GM19455 (cell line): ENCODE measurements at regions not wholly inside any gene's neighbourhood (a gene's known extent, or its start where the extent isn't known, plus 50 kb on each side); places are given as distances from the start of the nearest gene placed in this dataset.

Experiments
- ATAC-seq: cut with Tn5 transposase; IDR thresholded peaks from one replicate; pipeline ENCODE4 v1.9.1; 2021; ENCODE audit not compliant: unreplicated experiment

DNA sequence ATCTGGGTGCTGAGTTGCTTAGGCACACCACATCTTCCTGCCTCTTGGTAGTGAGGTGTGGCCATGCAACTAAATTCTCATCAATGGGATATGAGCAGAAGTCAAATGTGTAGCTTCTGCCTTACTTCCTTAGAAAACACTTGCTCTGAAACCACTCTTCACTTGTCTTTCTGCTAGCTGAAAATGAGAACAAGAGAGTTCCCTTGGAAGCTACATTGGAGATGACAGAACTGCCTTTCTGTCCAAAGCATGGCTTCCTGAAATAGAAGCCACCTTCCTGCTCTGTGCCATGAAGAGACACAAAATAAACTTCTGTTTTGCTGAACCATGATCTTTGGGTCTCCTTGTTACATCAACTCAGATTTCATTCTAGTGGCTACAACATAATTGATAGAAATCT lies 659.9 kb downstream of the IRS1 start:
- ATAC-seq = no peak

DNA sequence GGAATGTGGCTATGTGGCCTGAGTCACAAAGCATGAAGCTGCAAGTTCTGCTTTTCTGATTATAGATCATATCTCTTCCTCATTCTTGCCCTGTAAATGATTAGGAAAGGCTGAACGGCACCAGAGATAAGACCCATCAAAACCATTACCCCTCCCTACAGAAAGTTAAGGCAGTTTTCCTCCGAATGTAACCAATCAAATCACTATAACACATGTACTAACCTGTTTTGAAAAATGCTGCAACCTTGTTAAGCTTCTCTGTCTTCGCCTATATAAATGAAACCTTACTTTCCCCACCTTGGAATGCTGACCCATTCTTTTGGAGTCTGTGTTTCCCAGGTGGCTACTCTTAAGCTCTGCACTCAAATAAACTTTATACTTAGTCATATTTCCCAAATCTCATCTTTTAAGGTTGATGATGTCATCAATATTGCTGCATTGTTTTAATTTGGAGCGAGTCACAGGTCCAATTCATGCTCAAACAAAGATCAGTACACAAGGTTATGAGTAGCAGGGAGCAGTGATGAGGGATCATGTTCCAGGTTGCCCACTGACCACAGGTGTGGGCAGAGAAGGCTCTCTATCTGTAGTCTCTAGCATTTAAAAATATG lies 662.3 kb downstream of the IRS1 start:
- ATAC-seq = no peak

GRCh38 chr2:226136739-226137138 lies 662.9 kb downstream of the IRS1 start:
- no peak for ATAC-seq

- no peak for ATAC-seq
Observed at GRCh38 chr2:226135861-226136548, 663.6 kb downstream of the IRS1 start.

DNA sequence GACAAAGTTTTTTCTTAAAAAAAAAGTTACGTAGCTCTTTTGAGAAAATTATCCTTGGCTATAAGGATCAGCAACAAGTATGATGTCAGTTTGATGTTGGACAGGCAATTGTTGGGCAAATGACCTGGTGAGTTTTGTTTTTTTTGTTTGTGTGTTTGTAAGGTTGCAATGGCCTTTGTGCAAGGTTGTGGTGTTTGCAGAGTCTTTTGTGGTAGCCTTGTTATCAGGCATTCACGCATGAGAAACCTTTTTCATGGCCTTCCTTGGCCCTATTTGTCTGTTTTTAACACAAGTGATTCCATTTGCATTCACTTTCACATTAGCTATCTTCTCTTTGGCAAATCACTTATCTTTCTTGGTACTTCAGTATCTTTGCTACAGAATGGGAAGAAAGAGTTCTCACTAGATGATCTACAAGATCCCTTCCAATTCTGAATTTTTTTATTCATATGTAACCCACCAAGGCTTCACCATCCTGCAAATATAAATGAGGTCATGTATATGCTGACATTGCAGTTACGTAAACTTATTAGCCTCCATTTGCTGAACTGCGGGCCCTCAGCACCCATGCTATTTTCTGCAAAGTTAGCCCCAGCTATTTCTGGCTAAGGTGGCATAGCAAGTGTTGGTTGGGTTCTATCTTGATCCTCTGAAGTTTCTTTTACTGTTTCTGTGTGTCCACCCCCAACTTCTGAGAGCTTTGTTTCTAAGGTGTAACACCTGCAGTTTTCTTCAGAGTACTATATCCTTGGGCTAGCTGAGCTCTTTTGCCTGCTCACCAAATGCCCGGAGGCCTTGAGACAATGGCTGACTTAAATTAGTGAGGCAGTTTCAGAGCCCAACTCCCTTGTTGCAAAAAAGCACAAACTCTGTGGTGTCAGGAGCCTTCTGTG lies 667.1 kb downstream of the IRS1 start:
- no peak for ATAC-seq

DNA sequence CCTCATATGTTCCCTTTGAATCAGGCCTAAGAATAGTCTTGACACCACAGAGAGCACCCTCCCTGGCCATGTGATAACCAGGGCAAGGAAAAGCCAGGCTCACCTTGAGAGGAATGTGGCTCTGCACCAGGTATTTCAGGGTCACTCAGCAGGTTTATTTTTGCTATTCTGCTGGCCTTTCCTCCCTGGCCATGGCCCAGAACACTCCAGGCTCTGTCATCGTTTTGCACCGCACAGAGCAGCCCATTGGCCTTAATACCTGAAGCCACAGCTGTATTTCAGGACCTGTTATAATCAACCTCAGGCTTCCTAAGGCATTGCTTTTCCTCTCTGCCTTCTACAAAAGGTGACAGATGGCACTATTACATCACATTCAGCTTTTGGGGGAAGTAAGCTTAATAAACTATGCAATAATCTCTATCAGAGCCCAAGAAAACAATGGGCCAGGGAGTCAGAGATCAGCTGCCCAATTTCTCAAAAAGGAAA lies 668.3 kb downstream of the IRS1 start:
- no peak for ATAC-seq

DNA sequence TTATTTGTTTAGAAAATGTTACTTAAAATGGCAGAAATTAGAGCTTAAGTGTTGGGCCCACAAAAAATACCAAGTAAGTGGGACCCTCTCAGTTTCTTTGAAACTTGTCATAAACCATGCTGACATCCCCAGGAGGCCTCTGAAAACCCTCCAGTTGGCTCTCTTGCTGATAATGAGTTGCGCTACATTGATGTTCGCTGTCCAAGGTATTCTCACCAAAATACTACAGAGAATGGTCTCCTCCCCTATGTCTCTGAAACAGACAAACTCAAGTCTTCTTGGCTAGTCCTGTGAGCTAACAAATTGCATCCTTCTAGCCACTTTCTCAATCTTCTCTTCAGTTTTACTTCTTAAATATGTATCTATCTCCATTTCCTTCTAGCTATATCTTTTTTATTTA lies 669.4 kb downstream of the IRS1 start:
- no peak for ATAC-seq

- ATAC-seq = no peak
Observed at GRCh38 chr2:226127682-226128081, 671.9 kb downstream of the IRS1 start.

DNA sequence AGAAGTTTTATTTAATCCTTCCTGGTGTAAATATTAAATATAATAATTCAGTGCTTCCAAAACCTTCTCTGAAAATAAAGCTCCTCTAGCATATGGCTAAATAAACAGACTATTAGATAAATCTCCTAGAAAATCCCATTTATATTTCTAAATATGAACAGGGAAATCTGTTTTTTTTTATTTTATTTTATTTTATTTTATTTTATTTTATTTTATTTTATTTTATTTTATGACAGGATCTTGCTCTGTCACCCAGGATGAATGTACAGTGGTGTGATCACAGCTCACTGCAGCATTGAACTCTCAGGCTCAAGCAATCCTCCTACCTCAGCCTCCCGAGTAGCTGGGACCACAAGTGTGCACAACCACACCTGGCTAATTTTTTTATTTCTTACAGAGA lies 673.5 kb downstream of the IRS1 start:
- no peak for ATAC-seq

DNA sequence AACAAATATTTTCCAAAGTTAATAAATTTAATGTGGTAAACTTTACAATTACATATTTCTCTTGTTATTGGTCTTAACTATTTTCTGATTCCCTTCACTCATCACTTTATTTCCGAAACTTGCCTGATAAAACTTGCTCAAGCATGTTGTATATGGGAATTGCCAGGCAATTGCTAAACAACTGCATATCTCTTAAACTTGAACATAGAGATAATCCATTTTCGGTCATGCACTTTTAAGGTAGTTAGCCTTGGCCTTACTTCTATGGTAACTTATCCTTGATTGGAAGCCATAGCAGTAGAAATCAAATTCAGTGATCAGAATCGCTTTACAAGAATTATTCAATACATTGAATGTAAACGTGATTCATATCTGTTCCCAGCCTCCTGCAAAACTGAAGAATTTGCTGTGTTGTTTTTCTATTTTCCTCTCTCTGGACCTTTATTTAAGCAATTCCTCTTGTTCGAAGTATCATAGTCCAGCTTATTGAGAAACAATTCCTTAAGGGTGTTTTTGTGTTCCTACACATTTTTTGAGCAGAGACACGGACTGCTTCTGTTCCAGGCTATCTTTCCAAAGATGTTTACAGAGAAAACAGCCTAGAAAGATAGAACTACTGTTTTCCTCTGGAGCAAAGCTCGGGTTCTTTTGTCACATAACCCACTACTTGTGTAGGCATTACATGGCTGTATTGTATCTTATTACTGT lies 674.3 kb downstream of the IRS1 start:
- ATAC-seq = no peak

GRCh38 chr2:226124548-226125011 lies 675.0 kb downstream of the IRS1 start:
- ATAC-seq = no peak

GRCh38 chr2:226123300-226123699 lies 676.3 kb downstream of the IRS1 start:
- ATAC-seq = no peak

DNA sequence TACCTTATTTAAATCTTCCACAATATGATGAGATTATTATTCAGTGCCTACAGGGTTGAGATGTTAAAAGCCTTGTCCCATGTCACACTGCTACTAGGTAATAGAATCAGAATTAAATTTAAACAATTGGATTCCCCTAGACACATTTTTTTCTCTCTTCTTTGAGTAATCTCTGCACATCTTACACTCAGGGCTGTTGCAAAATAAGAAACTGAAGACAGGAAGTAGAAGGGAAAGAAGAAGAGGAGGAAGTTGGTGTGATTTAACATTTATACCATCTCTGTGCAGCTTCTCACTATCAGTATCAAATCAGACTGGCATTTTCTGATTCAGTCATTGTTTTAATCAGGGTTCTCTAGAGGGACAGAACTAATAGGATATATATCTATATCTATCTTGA lies 677.6 kb downstream of the IRS1 start:
- no peak for ATAC-seq

DNA sequence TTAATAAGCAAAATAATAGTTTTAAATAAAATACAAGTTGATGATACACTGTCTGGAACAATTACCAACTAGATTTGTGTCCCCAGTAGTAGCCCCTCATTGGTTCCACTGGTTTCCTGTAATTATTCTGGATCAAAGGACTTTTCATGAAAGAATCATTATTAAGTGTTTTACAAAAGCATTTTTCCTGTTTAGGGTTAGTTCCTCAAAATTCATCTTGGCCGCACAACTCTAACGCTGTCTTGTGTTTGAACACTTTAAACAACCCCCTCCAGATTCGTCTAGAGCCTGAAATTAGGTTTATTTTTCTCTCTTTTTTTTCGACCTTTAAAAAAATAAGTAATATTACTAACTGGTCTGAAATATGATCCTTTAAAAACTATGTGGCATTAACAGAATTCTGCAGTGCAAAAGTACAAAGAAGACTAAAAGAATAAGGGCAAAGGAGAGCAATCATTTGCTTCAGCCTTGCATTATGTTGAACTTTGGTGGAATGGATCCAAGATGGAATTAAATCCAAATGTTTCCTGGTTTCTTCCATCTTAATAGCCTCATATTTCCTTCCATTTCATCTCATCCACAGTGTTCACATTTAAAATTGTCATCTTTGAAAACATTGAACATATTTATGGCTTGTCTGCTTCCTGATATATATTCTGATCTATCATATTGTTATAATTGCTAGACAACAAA lies 678.4 kb downstream of the IRS1 start:
- no peak for ATAC-seq

- no peak for ATAC-seq
Observed at GRCh38 chr2:226118471-226119429, 680.9 kb downstream of the IRS1 start.

DNA sequence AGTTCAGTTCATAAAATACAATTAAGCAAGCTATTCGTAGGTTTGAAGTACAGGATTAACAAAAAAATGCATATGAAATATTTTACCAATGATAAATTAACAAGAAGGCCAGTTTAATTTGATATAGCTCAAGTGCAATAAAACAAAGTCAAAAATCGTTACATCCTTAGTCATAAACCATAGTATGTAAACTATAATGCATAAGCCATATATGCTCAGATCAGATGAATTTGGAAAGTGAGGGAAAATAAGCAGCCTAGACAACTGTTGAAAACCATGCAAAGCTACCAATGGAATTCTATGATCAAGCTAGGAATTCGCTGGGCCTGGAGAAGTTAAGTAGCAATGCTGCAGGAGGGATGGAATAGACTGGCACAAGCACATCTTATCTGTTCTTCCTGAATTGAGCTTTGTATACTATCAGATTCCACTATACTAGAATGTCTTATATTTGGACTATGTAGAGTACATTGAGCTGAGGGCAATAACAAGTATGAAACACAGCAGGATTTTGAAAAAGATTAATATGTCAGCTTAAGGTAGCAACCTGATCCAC lies 682.0 kb downstream of the IRS1 start:
- ATAC-seq = no peak

DNA sequence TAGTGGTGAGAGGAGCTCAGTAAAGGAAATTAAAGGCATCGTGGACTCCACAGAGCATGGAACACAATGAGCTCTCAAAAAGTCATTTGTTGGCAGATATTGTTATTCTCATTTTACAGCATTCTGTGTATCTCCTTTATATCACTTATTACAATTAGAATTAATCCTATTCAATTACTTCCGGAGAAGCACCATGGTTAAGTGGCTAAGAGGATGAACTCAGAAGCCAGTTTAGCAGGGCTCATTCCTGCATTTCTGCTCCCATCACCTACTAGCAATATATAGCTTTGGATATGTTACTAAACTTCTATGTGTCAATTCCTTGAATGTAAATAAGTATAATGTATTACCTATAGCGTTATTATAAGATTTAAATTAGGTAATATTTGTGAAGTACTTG lies 683.3 kb downstream of the IRS1 start:
- ATAC-seq = no peak

DNA sequence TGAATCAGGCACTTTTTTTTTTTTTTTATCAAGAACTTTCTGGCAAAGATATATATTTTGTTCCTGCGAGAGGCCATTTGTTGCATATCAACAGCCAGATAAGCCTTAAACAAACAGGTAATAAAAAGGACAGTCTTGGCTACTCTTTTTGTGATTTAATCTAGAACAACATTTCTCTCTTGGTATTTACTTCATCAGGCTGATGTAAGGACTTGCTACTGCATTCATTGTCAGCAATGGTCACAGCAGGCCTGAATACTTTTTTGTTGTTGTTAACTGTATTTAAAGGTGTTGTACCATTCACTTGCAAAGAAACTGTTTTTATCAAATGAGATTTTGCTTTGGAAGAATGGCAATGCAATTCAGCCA lies 683.8 kb downstream of the IRS1 start:
- ATAC-seq = no peak
